GM12878 (cell line): ENCODE measurements at regions not wholly inside any gene's neighbourhood (a gene's known extent, or its start where the extent isn't known, plus 50 kb on each side); places are given as distances from the start of the nearest gene placed in this dataset.
"Not testable (repeated sequence)": the region's sequence is repeated elsewhere in the genome, so short reads cannot be mapped to it uniquely, and the experiment has no call there.

Experiments
- ATAC-seq: fragments of 200-7000 bp; cut with Tn5 transposase; 3 replicates; pipeline ENCODE4 v1.9.1; 2020; ENCODE audit warnings: mild to moderate bottlenecking, moderate library complexity
- BruUV-seq: library from RNA; stranded (reverse); fragments of 400-500 nt; replicated peaks from 2 replicates; lab custom pipeline; 2021; lab: Mats Ljungman, UMichigan
- CTCF ChIA-PET: fragments of 300-600 bp; sonication (Branson Sonifier 250); formaldehyde crosslinking; extraction: SDS; loops from one replicate; lab custom pipeline; 2021; ENCODE audit warnings: inconsistent platforms; lab: Yijun Ruan, JAX
- POLR2A ChIA-PET: fragments of 350-600 bp; formaldehyde crosslinking; extraction: SDS; loops from one replicate; lab custom pipeline; 2021; ENCODE audit warnings: inconsistent platforms; lab: Charles Lee
- RAD21 ChIA-PET: fragments of 300-600 bp; sonication (Branson Sonifier 250); formaldehyde crosslinking; loops from one replicate; lab custom pipeline; 2023; ENCODE audit warnings: antibody characterized with exemption; ENCODE audit not compliant: unreplicated experiment; lab: Charles Lee
- SMC1A ChIA-PET: fragments of 300-600 bp; sonication (Branson Sonifier 250); formaldehyde crosslinking; loops from one replicate; lab custom pipeline; 2023; ENCODE audit not compliant: unreplicated experiment, uncharacterized antibody; lab: Charles Lee
- DNase-seq: peaks from one replicate; pipeline ENCODE4 v3.0.0-alpha.2; 2011; ENCODE audit warnings: low read depth, low spot score
- FAIRE-seq: peaks from 3 replicates; lab custom pipeline; 2011; peaks lifted over from hg19 to GRCh38; lab: Jason Lieb, UNC
- H2AFZ ChIP-seq: 2 replicates; pipeline ENCODE4 v1.6.0; 2011; ENCODE audit warnings: low read depth, low read length, control low read depth; ENCODE audit not compliant: control insufficient read depth
- H3K27ac ChIP-seq: 2 replicates; pipeline ENCODE4 v1.5.1; 2011; ENCODE audit warnings: control low read depth; ENCODE audit not compliant: control insufficient read depth, insufficient read depth
- H3K27me3 ChIP-seq, 2 experiments: replicated peaks in 1 of 2; 2 replicates each; pipeline versions ENCODE4 v1.6.0 to v1.6.1; 2011; ENCODE audit warnings: low read length in 1 of 2; ENCODE audit not compliant: control insufficient read depth in 2 of 2, insufficient read depth in 2 of 2
- H3K36me3 ChIP-seq, 2 experiments: 2 replicates each; pipeline ENCODE4 v1.5.1; 2011; ENCODE audit warnings: low read length in 1 of 2; ENCODE audit not compliant: control insufficient read depth in 2 of 2, insufficient read depth in 2 of 2
- H3K4me1 ChIP-seq: 2 replicates; pipeline ENCODE4 v1.6.1; 2011; ENCODE audit warnings: mild to moderate bottlenecking, low read length, moderate library complexity, mixed read lengths; ENCODE audit not compliant: control insufficient read depth, insufficient read depth
- H3K4me2 ChIP-seq: 2 replicates; pipeline ENCODE4 v1.6.0; 2011; ENCODE audit warnings: control low read depth; ENCODE audit not compliant: control insufficient read depth, insufficient read depth
- H3K4me3 ChIP-seq: fragments of 200-600 bp; sonication (generic); 2 replicates; pipeline ENCODE4 v1.5.1; 2016
- H3K79me2 ChIP-seq: 2 replicates; pipeline ENCODE4 v1.6.0; 2011; ENCODE audit warnings: low read length; ENCODE audit not compliant: control insufficient read depth, insufficient read depth
- H3K9ac ChIP-seq: 2 replicates; pipeline ENCODE4 v1.8.0; 2011; ENCODE audit warnings: low read length, control low read depth, mixed read lengths; ENCODE audit not compliant: control insufficient read depth, insufficient read depth
- H3K9me3 ChIP-seq: replicated peaks from 3 replicates; pipeline ENCODE4 v1.5.1; 2011; ENCODE audit warnings: mild to moderate bottlenecking, low read length; ENCODE audit not compliant: control insufficient read depth, insufficient read depth
- H4K20me1 ChIP-seq: 2 replicates; pipeline ENCODE4 v1.6.0; 2011; ENCODE audit not compliant: control insufficient read depth, insufficient read depth
- WGBS: methylation state at CpG from one replicate; pipeline ENCODE4 v1.1.6; 2016; ENCODE audit warnings: low lambda C conversion rate; ENCODE audit not compliant: insufficient replicate concordance, insufficient coverage; ENCODE audit errors: missing lambda C conversion rate; 5-methylcytosine and 5-hydroxymethylcytosine counted together
- in situ Hi-C: fragments of 300-500 bp; cut with MboI; formaldehyde crosslinking; loops from 9 replicates; pipeline ENCODE4 v1.14.3; 2018; ENCODE audit warnings: mixed read lengths
- intact Hi-C: fragments of 100-400 bp; cut with micrococcal nuclease; formaldehyde crosslinking; loops from one replicate; pipeline ENCODE4 v1.14.2; 2022; ENCODE audit not compliant: unreplicated experiment

DNA sequence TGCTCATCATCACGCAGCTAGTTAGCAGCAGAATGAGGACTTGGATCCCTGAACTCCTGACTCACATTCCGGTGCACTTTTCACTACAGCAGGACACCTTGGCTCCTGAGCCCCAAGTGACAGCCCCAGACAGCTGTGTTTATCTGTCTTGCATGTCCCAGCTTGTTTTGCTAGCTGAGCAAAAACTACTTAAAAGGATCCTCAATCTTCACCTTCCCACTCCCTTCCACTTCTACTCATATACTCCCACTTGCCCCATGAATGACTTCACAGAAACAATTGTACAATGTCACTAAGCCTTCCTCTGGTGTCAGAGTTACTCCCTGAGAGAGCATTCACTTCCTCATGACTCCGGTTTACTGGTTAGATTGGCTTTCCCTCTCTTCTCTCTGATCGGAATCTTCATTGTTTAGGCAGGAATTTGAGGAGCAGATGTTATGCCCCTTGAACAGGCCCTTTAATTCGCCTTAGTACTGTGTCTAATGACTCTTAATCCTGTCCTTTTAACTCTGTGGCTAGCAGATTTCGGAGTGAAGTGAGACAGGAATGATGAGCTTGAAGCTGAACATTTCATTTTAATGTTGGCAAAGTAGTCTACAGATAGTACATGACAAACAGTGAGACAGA lies 587.2 kb upstream of the CHD1 start:
- POLR2A ChIA-PET, H3K4me3 ChIP-seq, ATAC-seq, SMC1A ChIA-PET, H4K20me1 ChIP-seq, BruUV-seq, H3K4me2 ChIP-seq, in situ Hi-C loops, H2AFZ ChIP-seq, FAIRE-seq, H3K36me3 ChIP-seq, RAD21 ChIA-PET, H3K79me2 ChIP-seq, intact Hi-C loops, H3K4me1 ChIP-seq, H3K27ac ChIP-seq, DNase-seq, H3K9ac ChIP-seq, H3K27me3 ChIP-seq, H3K9me3 ChIP-seq, CTCF ChIA-PET: not testable (repeated sequence)
- 0% methylated on average over 4 of the region's 6 CpGs for WGBS

DNA sequence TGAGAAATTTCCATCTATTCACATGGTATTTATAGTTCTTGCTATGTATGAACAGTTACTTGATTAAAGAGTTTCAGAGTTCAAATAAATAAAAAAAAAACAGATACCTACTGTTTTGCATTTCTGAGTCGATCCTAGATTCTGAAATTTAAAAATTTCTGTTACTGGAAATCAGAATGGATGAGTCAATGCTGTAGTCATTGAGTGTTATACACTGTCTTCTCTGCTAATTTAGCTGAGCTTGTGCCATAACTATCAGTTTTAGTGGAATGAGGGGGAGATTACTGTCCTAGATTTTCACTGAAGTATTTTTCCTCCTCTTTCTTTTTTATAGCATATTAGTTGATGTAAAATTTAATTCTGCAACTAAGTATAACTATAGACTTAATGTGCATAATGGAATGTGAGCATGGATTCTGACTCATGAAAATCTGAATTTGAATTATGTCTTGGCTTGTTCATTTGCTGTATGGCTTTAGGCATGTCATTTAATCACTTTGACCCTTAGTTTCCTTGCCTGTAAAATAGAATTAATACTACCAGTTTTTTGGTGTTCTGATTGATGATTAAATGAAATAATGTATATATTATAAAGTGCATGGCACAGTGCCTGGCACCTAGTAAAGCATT lies 581.5 kb upstream of the CHD1 start:
- ATAC-seq, H2AFZ ChIP-seq, H3K9ac ChIP-seq, in situ Hi-C loops, CTCF ChIA-PET, DNase-seq, SMC1A ChIA-PET, H3K4me3 ChIP-seq, H3K79me2 ChIP-seq, RAD21 ChIA-PET, intact Hi-C loops, H3K27me3 ChIP-seq, FAIRE-seq, H3K9me3 ChIP-seq, H4K20me1 ChIP-seq, H3K36me3 ChIP-seq, BruUV-seq, H3K4me1 ChIP-seq, H3K27ac ChIP-seq, POLR2A ChIA-PET, H3K4me2 ChIP-seq: not testable (repeated sequence)
- 0% methylated on average over 1 of the region's 1 CpG for WGBS

DNA sequence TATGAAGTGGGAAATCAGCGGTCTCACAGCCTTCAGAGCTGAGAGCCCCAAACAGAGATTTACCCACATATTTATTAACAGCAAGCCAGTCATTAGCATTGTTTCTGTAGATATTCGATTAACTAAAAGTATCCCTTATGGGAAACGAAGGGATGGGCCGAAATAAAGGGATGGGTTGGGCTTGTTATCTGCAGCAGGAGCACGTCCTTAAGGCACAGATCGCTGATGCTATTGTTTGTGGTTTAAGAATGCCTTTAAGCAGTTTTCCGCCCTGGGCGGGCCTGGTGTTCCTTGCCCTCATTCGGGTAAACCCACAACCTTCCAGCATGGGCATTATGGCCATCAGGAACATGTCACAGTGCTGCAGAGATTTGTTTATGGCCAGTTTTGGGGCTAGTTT lies 580.3 kb upstream of the CHD1 start:
- H3K4me3 ChIP-seq, H3K79me2 ChIP-seq, BruUV-seq, RAD21 ChIA-PET, H4K20me1 ChIP-seq, H3K4me1 ChIP-seq, H3K27me3 ChIP-seq, intact Hi-C loops, FAIRE-seq, ATAC-seq, H3K9ac ChIP-seq, H3K9me3 ChIP-seq, CTCF ChIA-PET, in situ Hi-C loops, H3K36me3 ChIP-seq, SMC1A ChIA-PET, H3K4me2 ChIP-seq, H2AFZ ChIP-seq, H3K27ac ChIP-seq, POLR2A ChIA-PET, DNase-seq: not testable (repeated sequence)
- WGBS: 11% methylated on average over 9 of the region's 9 CpGs

DNA sequence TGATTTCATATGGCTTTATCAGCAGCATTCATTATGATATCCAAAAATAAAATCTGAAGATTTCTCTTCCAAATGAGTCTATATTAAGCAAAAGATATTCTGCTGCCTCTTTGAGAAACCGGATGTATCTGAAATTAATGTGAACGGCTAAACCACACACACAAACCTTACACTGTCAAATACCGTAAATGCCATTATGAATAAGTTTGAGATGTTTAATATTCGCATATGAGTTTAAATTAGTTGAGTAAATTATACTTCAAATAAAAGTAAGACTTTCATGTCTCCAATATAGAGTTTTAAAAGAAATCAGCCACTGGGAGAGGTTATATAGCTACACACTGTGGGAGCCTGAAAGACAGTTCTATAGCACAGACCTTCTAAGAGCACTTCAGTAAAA lies 566.6 kb upstream of the CHD1 start:
- intact Hi-C loops, RAD21 ChIA-PET, H3K79me2 ChIP-seq, H4K20me1 ChIP-seq, H3K9ac ChIP-seq, H3K27me3 ChIP-seq, H3K27ac ChIP-seq, FAIRE-seq, H3K4me2 ChIP-seq, CTCF ChIA-PET, H3K4me1 ChIP-seq, H2AFZ ChIP-seq, H3K9me3 ChIP-seq, DNase-seq, H3K36me3 ChIP-seq, BruUV-seq, in situ Hi-C loops, H3K4me3 ChIP-seq, POLR2A ChIA-PET, ATAC-seq, SMC1A ChIA-PET: not testable (repeated sequence)
- 22% methylated on average over 4 of the region's 4 CpGs for WGBS
